ENCODE measurements at regions not wholly inside any gene's neighbourhood (a gene's known extent, or its start where the extent isn't known, plus 50 kb on each side); places are given as distances from the start of the nearest gene placed in this dataset.

DNA sequence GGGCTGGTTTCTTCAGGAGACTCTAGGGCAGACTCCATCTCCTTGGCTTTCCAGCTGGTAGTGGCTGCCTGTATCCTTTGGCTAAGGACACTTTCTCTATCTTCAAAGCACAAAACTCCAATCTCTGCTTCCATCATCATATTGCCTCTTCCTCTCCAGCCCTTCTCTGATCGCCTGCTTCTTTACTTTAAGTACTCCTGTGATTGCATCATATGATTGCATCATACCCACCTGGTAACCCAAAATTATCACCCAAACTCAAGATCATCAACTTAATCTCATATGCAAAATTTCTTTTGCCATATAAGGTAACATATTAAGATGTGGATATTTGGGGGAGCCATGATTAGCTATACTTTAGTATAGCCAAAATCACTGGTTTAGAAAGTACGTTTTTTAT, 1092.6 kb upstream of the CDH6 start:
- Histone ChIP-seq H3K4me1 (ENCODE audit: control insufficient read depth in 1 of 2, low read depth in 2 of 2) (no peaks in the 10 kb centered on the region), H3K9me3 (no peaks in the 10 kb centered on the region), H3K27ac (no peak overlapping the region), H3K27me3 (replicated peaks; ENCODE audit: insufficient read depth) (peaks cover 4% of the 10 kb centered on the region), H3K4me3 (no peak overlapping the region), H3K36me3 (no peaks in the 10 kb centered on the region)
- TF ChIP-seq, protein P1, sequence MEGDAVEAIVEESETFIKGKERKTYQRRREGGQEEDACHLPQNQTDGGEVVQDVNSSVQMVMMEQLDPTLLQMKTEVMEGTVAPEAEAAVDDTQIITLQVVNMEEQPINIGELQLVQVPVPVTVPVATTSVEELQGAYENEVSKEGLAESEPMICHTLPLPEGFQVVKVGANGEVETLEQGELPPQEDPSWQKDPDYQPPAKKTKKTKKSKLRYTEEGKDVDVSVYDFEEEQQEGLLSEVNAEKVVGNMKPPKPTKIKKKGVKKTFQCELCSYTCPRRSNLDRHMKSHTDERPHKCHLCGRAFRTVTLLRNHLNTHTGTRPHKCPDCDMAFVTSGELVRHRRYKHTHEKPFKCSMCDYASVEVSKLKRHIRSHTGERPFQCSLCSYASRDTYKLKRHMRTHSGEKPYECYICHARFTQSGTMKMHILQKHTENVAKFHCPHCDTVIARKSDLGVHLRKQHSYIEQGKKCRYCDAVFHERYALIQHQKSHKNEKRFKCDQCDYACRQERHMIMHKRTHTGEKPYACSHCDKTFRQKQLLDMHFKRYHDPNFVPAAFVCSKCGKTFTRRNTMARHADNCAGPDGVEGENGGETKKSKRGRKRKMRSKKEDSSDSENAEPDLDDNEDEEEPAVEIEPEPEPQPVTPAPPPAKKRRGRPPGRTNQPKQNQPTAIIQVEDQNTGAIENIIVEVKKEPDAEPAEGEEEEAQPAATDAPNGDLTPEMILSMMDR (IDR thresholded peaks at IDR 0.05) = no peak
- DNase-seq (ENCODE audit: low spot score) (no peak), ATAC-seq (ENCODE audit: insufficient number of reproducible peaks, low FRiP score, low read depth) (no peak)

DNA sequence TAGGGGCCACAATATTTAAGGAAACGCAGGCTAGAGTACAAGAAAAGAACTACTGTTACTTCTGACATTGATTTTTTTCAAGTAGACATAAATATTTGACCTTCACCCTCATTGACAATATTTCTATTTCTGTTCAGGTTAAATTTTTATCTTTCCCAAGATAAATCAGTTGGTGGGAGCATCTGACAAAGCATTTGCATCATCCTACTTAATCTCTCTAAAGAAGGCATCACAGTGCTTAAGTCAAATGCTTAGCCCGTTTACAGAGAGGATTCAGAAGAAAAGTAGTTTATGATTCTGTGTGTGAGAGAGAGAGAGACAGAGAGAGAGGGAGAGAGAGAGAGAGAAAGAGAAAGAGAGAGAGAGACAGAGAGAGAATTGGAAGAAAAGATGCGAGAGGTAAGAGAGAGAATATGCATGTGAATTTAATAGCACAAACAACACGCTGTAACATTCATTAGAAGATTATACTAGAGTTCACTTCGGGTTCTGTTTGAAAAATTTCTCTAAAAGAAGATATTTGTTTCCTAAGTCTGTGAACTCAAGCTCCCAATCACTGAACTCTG, 1093.3 kb upstream of the CDH6 start:
- Histone ChIP-seq H3K27ac (no peak overlapping the region), H3K27me3 (replicated peaks; ENCODE audit: insufficient read depth) (peaks cover 4% of the 10 kb centered on the region), H3K9me3 (no peaks in the 10 kb centered on the region), H3K36me3 (no peaks in the 10 kb centered on the region), H3K4me1 (ENCODE audit: control insufficient read depth in 1 of 2, low read depth in 2 of 2) (no peaks in the 10 kb centered on the region), H3K4me3 (no peak overlapping the region)
- no peak for ATAC-seq (ENCODE audit: insufficient number of reproducible peaks, low FRiP score, low read depth)
- TF ChIP-seq, protein P1 (IDR thresholded peaks at IDR 0.05) = no peak
- DNase-seq (ENCODE audit: low spot score) = no peak

DNA sequence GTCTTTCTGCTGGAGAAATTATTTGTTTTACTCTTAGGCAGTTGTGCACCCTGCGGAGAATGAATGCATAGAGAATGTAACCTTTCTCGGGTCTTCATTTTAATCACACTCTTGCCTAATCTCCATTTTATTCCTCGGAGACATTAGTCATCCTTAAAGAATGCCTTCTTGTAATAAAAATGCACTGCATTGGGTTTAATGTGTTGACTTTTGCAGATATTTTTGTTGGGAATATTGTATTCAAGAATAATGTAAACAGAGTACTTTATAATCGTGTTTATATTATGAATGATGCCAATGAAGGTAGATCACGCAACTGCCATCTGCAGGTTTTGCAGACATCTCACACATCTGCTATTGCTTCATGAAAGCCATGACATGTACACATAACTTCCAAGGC, 1093.9 kb upstream of the CDH6 start:
- Histone ChIP-seq H3K36me3 (no peaks in the 10 kb centered on the region), H3K27me3 (replicated peaks; ENCODE audit: insufficient read depth) (peaks cover 4% of the 10 kb centered on the region), H3K9me3 (no peaks in the 10 kb centered on the region), H3K27ac (no peak overlapping the region), H3K4me3 (no peak overlapping the region), H3K4me1 (ENCODE audit: control insufficient read depth in 1 of 2, low read depth in 2 of 2) (no peaks in the 10 kb centered on the region)
- DNase-seq (ENCODE audit: low spot score) (no peak), ATAC-seq (ENCODE audit: insufficient number of reproducible peaks, low FRiP score, low read depth) (no peak)
- TF ChIP-seq, protein P1 (IDR thresholded peaks at IDR 0.05) = no peak

DNA sequence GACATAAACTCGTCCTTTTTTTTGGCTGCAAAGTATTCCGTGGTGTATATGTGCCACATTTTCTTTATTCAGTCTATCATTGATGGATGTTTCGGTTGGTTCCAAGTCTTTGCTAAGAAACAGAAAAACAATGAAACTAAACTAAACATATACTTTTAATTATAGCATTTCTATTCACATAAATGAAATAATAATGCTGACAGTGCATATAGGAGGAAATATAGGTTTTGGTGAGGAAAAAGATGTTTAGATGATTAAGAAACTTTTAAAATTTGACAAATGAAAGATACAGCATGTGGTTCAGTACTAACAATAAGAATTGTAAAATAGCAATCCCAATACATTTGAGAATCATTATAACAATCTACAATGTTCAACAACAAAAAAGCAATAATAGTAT, 1094.5 kb upstream of the CDH6 start:
- H3K27me3 ChIP-seq (replicated peaks; ENCODE audit: insufficient read depth) = peaks cover 4% of the 10 kb centered on the region
- ATAC-seq (ENCODE audit: insufficient number of reproducible peaks, low FRiP score, low read depth) (no peak), DNase-seq (ENCODE audit: low spot score) (no peak)
- TF ChIP-seq, protein P1 (IDR thresholded peaks at IDR 0.05) = no peak
- H3K36me3 ChIP-seq = no peaks in the 10 kb centered on the region
- H3K27ac ChIP-seq = no peak overlapping the region
- no peak overlapping the region for H3K4me3 ChIP-seq
- H3K4me1 ChIP-seq (ENCODE audit: control insufficient read depth in 1 of 2, low read depth in 2 of 2) = no peaks in the 10 kb centered on the region
- no peaks in the 10 kb centered on the region for H3K9me3 ChIP-seq

DNA sequence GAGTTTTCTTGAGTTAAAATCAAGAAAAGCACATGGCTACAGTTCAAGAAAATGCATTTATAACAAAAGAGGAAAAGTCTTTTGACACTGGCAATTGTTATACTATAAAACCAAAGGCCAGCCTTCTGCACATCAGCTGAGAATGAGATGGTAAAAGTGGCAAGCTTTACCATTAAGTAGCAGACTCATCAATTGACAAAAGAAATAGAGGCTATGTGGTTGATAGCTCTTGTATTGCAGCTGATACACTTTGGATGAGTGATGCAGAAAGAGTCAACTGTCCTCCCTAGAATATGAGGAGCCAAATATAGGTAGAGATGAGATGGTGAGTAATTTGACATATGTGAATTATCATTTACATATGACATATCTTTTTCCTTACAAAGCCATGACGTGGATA, 1100.9 kb upstream of the CDH6 start:
- H3K27ac ChIP-seq = no peak overlapping the region
- H3K9me3 ChIP-seq = no peaks in the 10 kb centered on the region
- DNase-seq (ENCODE audit: low spot score) = no peak
- no peak for ATAC-seq (ENCODE audit: insufficient number of reproducible peaks, low FRiP score, low read depth)
- H3K36me3 ChIP-seq = no peaks in the 10 kb centered on the region
- TF ChIP-seq, protein P1 (IDR thresholded peaks at IDR 0.05) = no peak
- no peak overlapping the region for H3K4me3 ChIP-seq
- H3K27me3 ChIP-seq (replicated peaks; ENCODE audit: insufficient read depth) = no peaks in the 10 kb centered on the region
- no peaks in the 10 kb centered on the region for H3K4me1 ChIP-seq (ENCODE audit: control insufficient read depth in 1 of 2, low read depth in 2 of 2)
